H9 (cell line): ENCODE measurements at regions not wholly inside any gene's neighbourhood (a gene's known extent, or its start where the extent isn't known, plus 50 kb on each side); places are given as distances from the start of the nearest gene placed in this dataset.

Experiments used
- DNase-seq: peaks from one replicate; pipeline ENCODE4 v3.0.0-alpha.2; 2017
- H2AFZ ChIP-seq: one replicate; pipeline ENCODE4 v1.6.1; 2013; ENCODE audit warnings: mild to moderate bottlenecking, low read length, control low read depth, moderate library complexity
- H2AK5ac ChIP-seq: 2 replicates; pipeline ENCODE4 v1.6.1; 2013; ENCODE audit warnings: low read length, control low read depth, mixed read lengths; ENCODE audit not compliant: insufficient read length
- H2BK120ac ChIP-seq: one replicate; pipeline ENCODE4 v1.6.1; 2013; ENCODE audit warnings: low read depth, mild to moderate bottlenecking, low read length, control low read depth, inconsistent platforms; ENCODE audit not compliant: poor library complexity, severe bottlenecking
- H2BK12ac ChIP-seq: 2 replicates; pipeline ENCODE4 v1.6.1; 2013; ENCODE audit warnings: low read length, control low read depth, mixed read lengths, low read depth; ENCODE audit not compliant: insufficient read length
- H2BK15ac ChIP-seq: 2 replicates; pipeline ENCODE4 v1.6.1; 2013; ENCODE audit warnings: low read depth, low read length, control low read depth
- H2BK20ac ChIP-seq: one replicate; pipeline ENCODE4 v1.6.1; 2013; ENCODE audit warnings: low read depth, mild to moderate bottlenecking, low read length, control low read depth, inconsistent platforms; ENCODE audit not compliant: poor library complexity, severe bottlenecking
- H2BK5ac ChIP-seq: 2 replicates; pipeline ENCODE4 v1.6.1; 2013; ENCODE audit warnings: low read length, control low read depth, mixed read lengths; ENCODE audit not compliant: insufficient read length
- H3K14ac ChIP-seq: 2 replicates; pipeline ENCODE4 v1.6.1; 2013; ENCODE audit warnings: low read length, control low read depth; ENCODE audit not compliant: insufficient read depth
- H3K18ac ChIP-seq: 2 replicates; pipeline ENCODE4 v1.6.1; 2013; ENCODE audit warnings: low read depth, mild to moderate bottlenecking, mixed read lengths, low read length, control low read depth; ENCODE audit not compliant: insufficient read length
- H3K23ac ChIP-seq: 2 replicates; pipeline ENCODE4 v1.6.1; 2013; ENCODE audit warnings: low read length, control low read depth, mixed read lengths, low read depth; ENCODE audit not compliant: insufficient read length
- H3K23me2 ChIP-seq: 2 replicates; pipeline ENCODE4 v1.6.1; 2013; ENCODE audit warnings: low read depth, mild to moderate bottlenecking, mixed read lengths, low read length, control low read depth; ENCODE audit not compliant: insufficient read length, poor library complexity, severe bottlenecking
- H3K27ac ChIP-seq: 2 replicates; pipeline ENCODE4 v1.5.1; 2013; ENCODE audit warnings: low read length, control low read depth, mixed read lengths, low read depth; ENCODE audit not compliant: insufficient read length
- H3K27me3 ChIP-seq: 2 replicates; pipeline ENCODE4 v1.6.1; 2013; ENCODE audit warnings: low read length, control low read depth, inconsistent platforms; ENCODE audit not compliant: insufficient read depth
- H3K4ac ChIP-seq: 2 replicates; pipeline ENCODE4 v1.6.1; 2013; ENCODE audit warnings: low read depth, mild to moderate bottlenecking, control low read depth, inconsistent platforms, low read length, moderate library complexity
- H3K4me1 ChIP-seq: 2 replicates; pipeline ENCODE4 v1.6.1; 2013; ENCODE audit warnings: low read length, control low read depth, inconsistent platforms; ENCODE audit not compliant: insufficient read depth
- H3K4me2 ChIP-seq: 2 replicates; pipeline ENCODE4 v1.6.1; 2013; ENCODE audit warnings: low read length, control low read depth, mixed read lengths; ENCODE audit not compliant: insufficient read length, insufficient read depth
- H3K56ac ChIP-seq: 2 replicates; pipeline ENCODE4 v1.6.1; 2013; ENCODE audit warnings: low read depth, mild to moderate bottlenecking, mixed read lengths, low read length, control low read depth; ENCODE audit not compliant: insufficient read length
- H3K79me1 ChIP-seq: 2 replicates; pipeline ENCODE4 v1.6.1; 2013; ENCODE audit warnings: low read depth, mild to moderate bottlenecking, moderate library complexity, low read length, control low read depth, inconsistent platforms; ENCODE audit not compliant: insufficient read depth, poor library complexity, severe bottlenecking
- H3K79me2 ChIP-seq: 2 replicates; pipeline ENCODE4 v1.6.1; 2013; ENCODE audit warnings: low read length, control low read depth, inconsistent platforms; ENCODE audit not compliant: insufficient read depth
- H3K9ac ChIP-seq: 2 replicates; pipeline ENCODE4 v1.6.1; 2013; ENCODE audit warnings: low read length, control low read depth, mixed read lengths; ENCODE audit not compliant: insufficient read length; ENCODE audit errors: extremely low read depth
- H3K9me3 ChIP-seq: one replicate; pipeline ENCODE4 v1.6.1; 2013; ENCODE audit warnings: low read depth, low read length, inconsistent platforms; ENCODE audit not compliant: control insufficient read depth
- H3T11ph ChIP-seq: one replicate; pipeline ENCODE4 v1.6.1; 2013; ENCODE audit warnings: mild to moderate bottlenecking, low read length, control low read depth, inconsistent platforms
- H4K20me1 ChIP-seq: one replicate; pipeline ENCODE4 v1.6.1; 2013; ENCODE audit not compliant: control insufficient read depth, insufficient read length, insufficient read depth
- H4K5ac ChIP-seq: 2 replicates; pipeline ENCODE4 v1.6.1; 2013; ENCODE audit warnings: low read depth, mild to moderate bottlenecking, mixed read lengths, low read length, control low read depth; ENCODE audit not compliant: insufficient read length
- H4K8ac ChIP-seq: replicated peaks from 2 replicates; pipeline ENCODE4 v1.6.1; 2013; ENCODE audit warnings: low read length, control low read depth, mixed read lengths, low read depth; ENCODE audit not compliant: insufficient read length
- H4K91ac ChIP-seq: 2 replicates; pipeline ENCODE4 v1.6.1; 2013; ENCODE audit warnings: low read depth, mild to moderate bottlenecking, moderate library complexity, mixed read lengths, low read length, control low read depth; ENCODE audit not compliant: insufficient read length
- H3K27ac Mint-ChIP-seq, 3 experiments: 2 replicates in 2 of 3; 3 replicates in 1 of 3; pipeline ENCODE4 v1.8.0; 2020 to 2021; ENCODE audit warnings: mixed read lengths in 3 of 3, mild to moderate bottlenecking in 1 of 3, moderate library complexity in 1 of 3
- H3K27me3 Mint-ChIP-seq: 2 replicates; pipeline ENCODE4 v1.8.0; 2021; ENCODE audit warnings: low read depth, mild to moderate bottlenecking, moderate library complexity, mixed read lengths
- H3K36me3 Mint-ChIP-seq, 3 experiments: 2 replicates in 2 of 3; 3 replicates in 1 of 3; pipeline ENCODE4 v1.8.0; 2020 to 2021; ENCODE audit warnings: low read depth in 3 of 3, mixed read lengths in 3 of 3; ENCODE audit not compliant: insufficient read depth in 1 of 3
- H3K4me1 Mint-ChIP-seq, 2 experiments: 2 replicates each; pipeline ENCODE4 v1.8.0; 2020; ENCODE audit warnings: mixed read lengths in 2 of 2
- H3K4me3 Mint-ChIP-seq, 2 experiments: 2 replicates in 1 of 2; 3 replicates in 1 of 2; pipeline ENCODE4 v1.8.0; 2020 to 2021; ENCODE audit warnings: mild to moderate bottlenecking in 2 of 2, mixed read lengths in 2 of 2, moderate library complexity in 1 of 2
- H3K9me3 Mint-ChIP-seq, 2 experiments: 2 replicates in 1 of 2; 3 replicates in 1 of 2; pipeline ENCODE4 v1.8.0; 2020; ENCODE audit warnings: mild to moderate bottlenecking in 2 of 2, mixed read lengths in 2 of 2, moderate library complexity in 1 of 2
- WGBS: extraction: QIAGEN DNeasy Blood & Tissue Kit; methylation state at CpG from one replicate; pipeline ENCODE4 v1.1.7; 2013; ENCODE audit warnings: missing lambda C conversion rate, low lambda C conversion rate, mixed read lengths; ENCODE audit not compliant: insufficient read length; ENCODE audit errors: extremely low coverage; 5-methylcytosine and 5-hydroxymethylcytosine counted together
- TF ChIP-seq, protein P1 (sequence below): fragments of 200-600 bp; sonication (generic); conservative IDR thresholded peaks from 3 replicates; pipeline ENCODE4 v1.8.0; 2021; ENCODE audit warnings: antibody characterized with exemption, mild to moderate bottlenecking

DNA sequence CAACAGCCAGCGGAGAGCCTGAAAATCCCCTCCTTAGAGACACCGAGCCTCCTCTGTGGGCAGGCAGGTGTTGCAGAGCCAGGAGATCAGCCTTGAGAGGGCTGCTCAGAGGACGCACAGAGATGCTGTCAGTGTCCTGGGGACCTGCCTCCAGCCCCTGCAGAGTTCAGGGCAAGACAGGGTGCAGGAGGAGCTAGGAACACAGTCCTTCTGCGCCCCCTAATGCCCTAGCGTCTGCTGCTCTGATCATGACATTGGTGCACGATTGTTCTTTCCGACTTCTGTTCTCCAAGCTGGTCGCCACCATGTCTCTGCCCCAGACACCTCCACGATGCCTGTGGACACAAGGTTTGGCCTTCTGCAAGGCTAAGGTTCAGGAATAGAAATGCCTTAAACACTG lies 613.7 kb upstream of the MKI67 start:
- no peak overlapping the region for H3T11ph ChIP-seq
- H2AFZ ChIP-seq, result no peak overlapping the region
- H3K27ac Mint-ChIP-seq, result no peak overlapping the region
- H3K56ac ChIP-seq, result no peak overlapping the region
- DNase-seq, result peak; percentile 64
- H3K27me3 Mint-ChIP-seq, result no peaks in the 10 kb centered on the region
- H3K18ac ChIP-seq, result no peak overlapping the region
- no peak overlapping the region for H3K27ac ChIP-seq
- peaks cover 3% of the 10 kb centered on the region; the same call in 1 of the 2 replicates for H3K4me1 ChIP-seq
- no peak overlapping the region for H3K14ac ChIP-seq
- no CpG with 5 or more reads among the region's 9 CpGs for WGBS
- H4K91ac ChIP-seq, result no peak overlapping the region
- H2AK5ac ChIP-seq, result no peak overlapping the region
- H4K5ac ChIP-seq, result no peak overlapping the region
- H3K4me3 Mint-ChIP-seq, result no peak overlapping the region
- H2BK120ac ChIP-seq, result no peak overlapping the region
- no peaks in the 10 kb centered on the region for H3K23me2 ChIP-seq
- no peaks in the 10 kb centered on the region for H3K79me2 ChIP-seq
- H4K8ac ChIP-seq, result no peak overlapping the region
- H3K9me3 Mint-ChIP-seq, result no peaks in the 10 kb centered on the region
- peaks cover 22 to 34% of the 10 kb centered on the region in 2 experiments for H3K4me1 Mint-ChIP-seq
- H2BK12ac ChIP-seq, result no peak overlapping the region
- H3K4me2 ChIP-seq, result no peak overlapping the region
- H3K4ac ChIP-seq, result no peak overlapping the region
- no peaks in the 10 kb centered on the region for H3K36me3 Mint-ChIP-seq
- no peak overlapping the region for H2BK20ac ChIP-seq
- TF ChIP-seq, protein P1, sequence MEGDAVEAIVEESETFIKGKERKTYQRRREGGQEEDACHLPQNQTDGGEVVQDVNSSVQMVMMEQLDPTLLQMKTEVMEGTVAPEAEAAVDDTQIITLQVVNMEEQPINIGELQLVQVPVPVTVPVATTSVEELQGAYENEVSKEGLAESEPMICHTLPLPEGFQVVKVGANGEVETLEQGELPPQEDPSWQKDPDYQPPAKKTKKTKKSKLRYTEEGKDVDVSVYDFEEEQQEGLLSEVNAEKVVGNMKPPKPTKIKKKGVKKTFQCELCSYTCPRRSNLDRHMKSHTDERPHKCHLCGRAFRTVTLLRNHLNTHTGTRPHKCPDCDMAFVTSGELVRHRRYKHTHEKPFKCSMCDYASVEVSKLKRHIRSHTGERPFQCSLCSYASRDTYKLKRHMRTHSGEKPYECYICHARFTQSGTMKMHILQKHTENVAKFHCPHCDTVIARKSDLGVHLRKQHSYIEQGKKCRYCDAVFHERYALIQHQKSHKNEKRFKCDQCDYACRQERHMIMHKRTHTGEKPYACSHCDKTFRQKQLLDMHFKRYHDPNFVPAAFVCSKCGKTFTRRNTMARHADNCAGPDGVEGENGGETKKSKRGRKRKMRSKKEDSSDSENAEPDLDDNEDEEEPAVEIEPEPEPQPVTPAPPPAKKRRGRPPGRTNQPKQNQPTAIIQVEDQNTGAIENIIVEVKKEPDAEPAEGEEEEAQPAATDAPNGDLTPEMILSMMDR, result peak; percentile 66
- H3K23ac ChIP-seq, result no peak overlapping the region
- H3K9ac ChIP-seq, result no peak overlapping the region
- no peaks in the 10 kb centered on the region for H3K79me1 ChIP-seq
- H2BK5ac ChIP-seq, result no peak overlapping the region
- no peaks in the 10 kb centered on the region for H4K20me1 ChIP-seq
- H2BK15ac ChIP-seq, result no peak overlapping the region
- H3K27me3 ChIP-seq, result no peaks in the 10 kb centered on the region
- no peaks in the 10 kb centered on the region for H3K9me3 ChIP-seq
